ENCODE measurements at regions not wholly inside any gene's neighbourhood (a gene's known extent, or its start where the extent isn't known, plus 50 kb on each side); places are given as distances from the start of the nearest gene placed in this dataset.

GRCh38 chr10:31754803-31755624, 173.6 kb downstream of the ARHGAP12 start:
- Histone ChIP-seq H3K36me3 (no peaks in the 10 kb centered on the region), H3K4me1 (peaks cover 25% of the 10 kb centered on the region), H3K9me3 (no peaks in the 10 kb centered on the region), H3K27me3 (ENCODE audit: low read depth) (no peaks in the 10 kb centered on the region), H3K4me3 (no peak overlapping the region), H3K27ac (peak overlapping the region; percentile 36)
- DNase-seq, result no peak
- intact Hi-C loops (cut with DNase I), result no loop called here
- no peak for TF ChIP-seq CTCF (IDR thresholded peaks at IDR 0.05)
- ATAC-seq, result no peak

GRCh38 chr10:31753681-31754080, 174.9 kb downstream of the ARHGAP12 start:
- Histone ChIP-seq H3K4me1 (peaks cover 26% of the 10 kb centered on the region), H3K9me3 (no peaks in the 10 kb centered on the region), H3K4me3 (no peak overlapping the region), H3K27ac (no peak overlapping the region), H3K27me3 (ENCODE audit: low read depth) (no peaks in the 10 kb centered on the region), H3K36me3 (no peaks in the 10 kb centered on the region)
- intact Hi-C loops (cut with DNase I), result no loop called here
- DNase-seq, result no peak
- ATAC-seq, result no peak
- no peak for TF ChIP-seq CTCF (IDR thresholded peaks at IDR 0.05)

- ATAC-seq (no peak), DNase-seq (no peak)
- no peaks in the 10 kb centered on the region for H3K9me3 ChIP-seq
- no peaks in the 10 kb centered on the region for H3K27me3 ChIP-seq (ENCODE audit: low read depth)
- intact Hi-C loops (cut with DNase I), result no loop called here
- no peaks in the 10 kb centered on the region for H3K36me3 ChIP-seq
- TF ChIP-seq CTCF (IDR thresholded peaks at IDR 0.05), result no peak
- H3K4me3 ChIP-seq, result no peak overlapping the region
- peaks cover 24% of the 10 kb centered on the region for H3K4me1 ChIP-seq
- H3K27ac ChIP-seq, result no peak overlapping the region
Observed at GRCh38 chr10:31752170-31752569, 176.5 kb downstream of the ARHGAP12 start.

GRCh38 chr10:31751738-31752080, 176.9 kb downstream of the ARHGAP12 start:
- TF ChIP-seq CTCF (IDR thresholded peaks at IDR 0.05), result no peak
- no peaks in the 10 kb centered on the region for H3K27me3 ChIP-seq (ENCODE audit: low read depth)
- intact Hi-C loops (cut with DNase I), result no loop called here
- no peak overlapping the region for H3K4me3 ChIP-seq
- no peaks in the 10 kb centered on the region for H3K36me3 ChIP-seq
- no peak for ATAC-seq
- peaks cover 24% of the 10 kb centered on the region for H3K4me1 ChIP-seq
- H3K27ac ChIP-seq, result no peak overlapping the region
- DNase-seq, result no peak
- no peaks in the 10 kb centered on the region for H3K9me3 ChIP-seq

- intact Hi-C loops (cut with DNase I), result no loop called here
- ATAC-seq, result peak; percentile 61 to 80
- no peaks in the 10 kb centered on the region for H3K36me3 ChIP-seq
- H3K9me3 ChIP-seq, result no peaks in the 10 kb centered on the region
- TF ChIP-seq CTCF (IDR thresholded peaks at IDR 0.05), result no peak
- no peak overlapping the region for H3K4me3 ChIP-seq
- peaks cover 24% of the 10 kb centered on the region for H3K4me1 ChIP-seq
- H3K27ac ChIP-seq, result peak overlapping the region; percentile 2
- no peak for DNase-seq
- H3K27me3 ChIP-seq (ENCODE audit: low read depth), result no peaks in the 10 kb centered on the region
Observed at GRCh38 chr10:31751051-31751737, 177.4 kb downstream of the ARHGAP12 start.
